Cardiac fibroblast (primary cell): ENCODE measurements at regions not wholly inside any gene's neighbourhood (a gene's known extent, or its start where the extent isn't known, plus 50 kb on each side); places are given as distances from the start of the nearest gene placed in this dataset.

ENCODE experiments used
- DNase-seq, 2 donors: peaks; one replicate each; pipeline versions ENCODE4 v3.0.0 to v3.0.0-alpha.2; 2010; ENCODE audit warnings: low read depth in 2 of 2
- H3K4me3 ChIP-seq, 2 donors: replicated peaks in 1 of 2; 1 replicate in 1 of 2; 2 replicates in 1 of 2; pipeline ENCODE4 v1.5.1; 2011; ENCODE audit warnings: low read depth in 2 of 2, low read length in 2 of 2, mild to moderate bottlenecking in 2 of 2, moderate library complexity in 1 of 2
- TF ChIP-seq, protein P1 (sequence below): IDR thresholded peaks from one replicate; pipeline ENCODE4 v1.5.1; 2011; ENCODE audit warnings: low read depth, mild to moderate bottlenecking, low read length, inconsistent platforms

- TF ChIP-seq, protein P1, sequence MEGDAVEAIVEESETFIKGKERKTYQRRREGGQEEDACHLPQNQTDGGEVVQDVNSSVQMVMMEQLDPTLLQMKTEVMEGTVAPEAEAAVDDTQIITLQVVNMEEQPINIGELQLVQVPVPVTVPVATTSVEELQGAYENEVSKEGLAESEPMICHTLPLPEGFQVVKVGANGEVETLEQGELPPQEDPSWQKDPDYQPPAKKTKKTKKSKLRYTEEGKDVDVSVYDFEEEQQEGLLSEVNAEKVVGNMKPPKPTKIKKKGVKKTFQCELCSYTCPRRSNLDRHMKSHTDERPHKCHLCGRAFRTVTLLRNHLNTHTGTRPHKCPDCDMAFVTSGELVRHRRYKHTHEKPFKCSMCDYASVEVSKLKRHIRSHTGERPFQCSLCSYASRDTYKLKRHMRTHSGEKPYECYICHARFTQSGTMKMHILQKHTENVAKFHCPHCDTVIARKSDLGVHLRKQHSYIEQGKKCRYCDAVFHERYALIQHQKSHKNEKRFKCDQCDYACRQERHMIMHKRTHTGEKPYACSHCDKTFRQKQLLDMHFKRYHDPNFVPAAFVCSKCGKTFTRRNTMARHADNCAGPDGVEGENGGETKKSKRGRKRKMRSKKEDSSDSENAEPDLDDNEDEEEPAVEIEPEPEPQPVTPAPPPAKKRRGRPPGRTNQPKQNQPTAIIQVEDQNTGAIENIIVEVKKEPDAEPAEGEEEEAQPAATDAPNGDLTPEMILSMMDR: no peak
- no peak overlapping the region for H3K4me3 ChIP-seq
- no peak for DNase-seq
Measured at GRCh38 chr5:120999550-120999949, 535.5 kb downstream of the PRR16 start.

- TF ChIP-seq, protein P1: no peak
- H3K4me3 ChIP-seq: no peak overlapping the region
- no peak for DNase-seq
Measured at GRCh38 chr5:121006217-121006616, 542.1 kb downstream of the PRR16 start.

DNA sequence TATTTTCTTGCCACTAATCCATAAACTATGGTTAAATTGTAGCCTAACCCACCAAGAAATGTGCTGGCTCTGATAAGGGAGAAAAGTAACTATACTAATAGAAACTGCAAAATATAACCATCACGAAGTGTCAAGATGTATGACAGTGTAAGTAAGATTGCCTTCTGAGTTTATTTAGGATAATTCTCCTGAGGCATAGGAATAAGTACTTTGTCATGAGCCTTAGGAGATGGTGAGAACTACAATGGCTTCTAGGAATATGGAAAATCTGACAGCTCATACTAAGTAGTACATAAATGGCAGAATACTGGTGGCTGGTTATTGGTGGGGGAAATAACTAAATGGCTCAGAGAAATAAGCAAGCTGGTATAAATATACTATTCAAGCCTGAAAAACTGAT is 543.9 kb downstream of the PRR16 start:
- TF ChIP-seq, protein P1: no peak

GRCh38 chr5:121009058-121009457 is 545.0 kb downstream of the PRR16 start:
- H3K4me3 ChIP-seq: no peak overlapping the region
- no peak for DNase-seq
- TF ChIP-seq, protein P1: no peak

More for the DNA sequence above, 543.9 kb downstream of the PRR16 start:
- DNase-seq: no peak
- H3K4me3 ChIP-seq: no peak overlapping the region

- DNase-seq: no peak
- TF ChIP-seq, protein P1: no peak
- H3K4me3 ChIP-seq: no peak overlapping the region
Measured at GRCh38 chr5:121018004-121018403, 553.9 kb downstream of the PRR16 start.

- TF ChIP-seq, protein P1: no peak
- H3K4me3 ChIP-seq: no peak overlapping the region
- no peak for DNase-seq
Measured at GRCh38 chr5:121019106-121019505, 555.0 kb downstream of the PRR16 start.

GRCh38 chr5:121019734-121020133 is 555.6 kb downstream of the PRR16 start:
- DNase-seq: no peak
- TF ChIP-seq, protein P1: no peak
- no peak overlapping the region for H3K4me3 ChIP-seq
